Renal cortex interstitium (tissue), 11 donors: ENCODE measurements at regions not wholly inside any gene's neighbourhood (a gene's known extent, or its start where the extent isn't known, plus 50 kb on each side); places are given as distances from the start of the nearest gene placed in this dataset.

ENCODE experiments used
- DNase-seq, 11 donors: peaks; one replicate each; pipeline ENCODE4 v3.0.0-alpha.2; 2013; ENCODE audit warnings: low read depth in 9 of 11, low spot score in 4 of 11; ENCODE audit errors: extremely low read depth in 1 of 11

GRCh38 chr5:133883916-133884315 lies 84.5 kb downstream of the C5orf15 start:
- no peak for DNase-seq

- no peak for DNase-seq
These were observed 85.6 kb downstream of the C5orf15 start for GRCh38 chr5:133882846-133883245.

GRCh38 chr5:133882389-133882695 lies 86.1 kb downstream of the C5orf15 start:
- DNase-seq = no peak

GRCh38 chr5:133881576-133882388 lies 86.6 kb downstream of the C5orf15 start:
- DNase-seq = no peak

- no peak for DNase-seq
These were observed 90.2 kb downstream of the C5orf15 start for GRCh38 chr5:133878236-133878555.

GRCh38 chr5:133877351-133878235 lies 90.8 kb downstream of the C5orf15 start:
- no peak for DNase-seq

- no peak for DNase-seq
These were observed 92.2 kb downstream of the C5orf15 start for GRCh38 chr5:133876266-133876665.

- DNase-seq = no peak
These were observed 93.2 kb downstream of the C5orf15 start for GRCh38 chr5:133875179-133875578.

GRCh38 chr5:133873449-133873848 lies 95.0 kb downstream of the C5orf15 start:
- no peak for DNase-seq

GRCh38 chr5:133870661-133871060 lies 97.8 kb downstream of the C5orf15 start:
- DNase-seq = no peak

GRCh38 chr5:133869519-133870335 lies 98.7 kb downstream of the C5orf15 start:
- DNase-seq = no peak

- peak; percentile 53 to 77 (median 67) for DNase-seq
These were observed 99.4 kb downstream of the C5orf15 start for GRCh38 chr5:133868946-133869518.

GRCh38 chr5:133867851-133868545 lies 100.4 kb downstream of the C5orf15 start:
- DNase-seq = no peak

- no peak for DNase-seq
These were observed 101.1 kb downstream of the C5orf15 start for GRCh38 chr5:133867341-133867740.

GRCh38 chr5:133866903-133867245 lies 101.6 kb downstream of the C5orf15 start:
- DNase-seq = no peak

- DNase-seq = no peak
These were observed 102.1 kb downstream of the C5orf15 start for GRCh38 chr5:133866160-133866902.

GRCh38 chr5:133865113-133865512 lies 103.3 kb downstream of the C5orf15 start:
- DNase-seq = no peak

- DNase-seq = no peak
These were observed 103.7 kb downstream of the C5orf15 start for GRCh38 chr5:133864711-133865110.
